Renal cortex interstitium (tissue), 11 donors: ENCODE measurements at regions not wholly inside any gene's neighbourhood (a gene's known extent, or its start where the extent isn't known, plus 50 kb on each side); places are given as distances from the start of the nearest gene placed in this dataset.
"Not testable (repeated sequence)": the region's sequence is repeated elsewhere in the genome, so short reads cannot be mapped to it uniquely, and the experiment has no call there.

Source experiments
- DNase-seq, 11 donors: peaks; one replicate each; pipeline ENCODE4 v3.0.0-alpha.2; 2013; ENCODE audit warnings: low read depth in 9 of 11, low spot score in 4 of 11; ENCODE audit errors: extremely low read depth in 1 of 11

DNA sequence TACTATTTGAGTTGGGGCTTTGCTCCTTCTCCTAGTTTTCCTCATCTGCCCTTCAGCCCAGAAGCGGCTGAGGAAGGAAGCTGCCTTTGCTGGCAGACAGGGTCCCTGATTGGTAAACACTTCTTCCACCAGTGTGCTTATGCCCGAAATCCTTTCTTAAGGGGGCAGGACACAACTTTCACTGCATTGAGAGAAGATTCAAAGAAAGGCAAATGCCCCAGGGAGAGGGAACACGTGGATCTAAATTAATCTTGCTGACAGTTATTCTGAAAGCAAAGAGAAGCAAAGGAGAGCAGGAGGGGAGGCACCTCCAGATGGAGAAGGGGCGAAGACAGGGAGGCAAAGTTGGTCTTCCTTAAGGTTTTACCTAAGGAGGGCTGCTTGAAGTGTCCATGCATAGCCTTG, 92.1 kb upstream of the EFEMP1 start:
- no peak for DNase-seq

DNA sequence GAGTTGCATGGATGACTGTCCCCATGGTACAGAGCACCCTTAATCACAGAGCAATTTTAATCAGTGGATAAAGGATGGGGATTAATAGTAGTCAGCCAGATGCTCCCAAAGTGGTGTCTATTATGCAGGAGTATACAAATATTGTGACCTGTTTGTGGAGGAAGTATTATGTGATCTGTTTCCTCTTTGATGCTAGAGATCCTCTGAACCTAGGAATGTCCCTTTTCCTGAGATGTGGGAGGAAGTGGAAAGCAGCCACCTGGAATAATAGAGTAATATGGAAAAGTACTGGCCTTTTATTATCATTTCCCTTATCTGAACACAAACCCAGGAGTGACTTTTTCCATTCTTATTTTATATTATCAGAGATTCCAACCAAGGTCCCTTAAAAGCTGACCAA, 94.2 kb upstream of the EFEMP1 start:
- no peak for DNase-seq

DNA sequence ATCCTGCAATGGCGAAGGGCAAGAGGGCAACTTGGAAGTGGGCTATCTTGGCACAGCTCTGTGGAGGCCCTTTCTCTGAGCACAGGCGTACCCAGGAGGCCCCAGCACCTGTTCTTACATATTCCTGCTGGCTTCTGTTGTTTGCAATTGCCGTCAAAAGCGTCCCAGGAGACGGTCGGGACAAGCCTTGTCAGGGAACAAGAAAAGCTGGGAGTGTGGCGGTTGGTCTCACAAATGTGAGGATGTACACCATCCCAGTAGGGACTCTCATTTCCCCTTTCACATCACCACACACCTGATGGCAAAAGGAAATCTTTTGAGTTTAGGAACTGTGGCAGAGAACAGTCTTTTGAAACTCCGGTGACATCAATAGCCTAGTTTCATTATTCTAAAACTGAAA, 94.7 kb upstream of the EFEMP1 start:
- DNase-seq = no peak

DNA sequence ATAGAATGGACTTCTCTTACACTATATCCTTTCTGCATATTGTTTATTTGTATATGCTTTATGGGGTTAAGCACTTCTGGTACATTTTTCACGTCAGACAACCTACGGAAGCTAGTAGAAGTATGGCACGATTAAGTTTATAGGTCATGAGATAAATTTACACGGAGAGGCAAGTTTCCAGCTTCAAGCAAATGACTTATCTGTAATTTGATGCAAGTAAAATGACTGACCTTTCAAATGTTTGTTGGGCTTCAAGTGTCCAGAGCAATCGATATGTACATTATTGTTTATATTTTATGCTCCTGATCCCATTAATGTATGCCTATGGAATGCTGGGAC, 97.5 kb upstream of the EFEMP1 start:
- DNase-seq = no peak

DNA sequence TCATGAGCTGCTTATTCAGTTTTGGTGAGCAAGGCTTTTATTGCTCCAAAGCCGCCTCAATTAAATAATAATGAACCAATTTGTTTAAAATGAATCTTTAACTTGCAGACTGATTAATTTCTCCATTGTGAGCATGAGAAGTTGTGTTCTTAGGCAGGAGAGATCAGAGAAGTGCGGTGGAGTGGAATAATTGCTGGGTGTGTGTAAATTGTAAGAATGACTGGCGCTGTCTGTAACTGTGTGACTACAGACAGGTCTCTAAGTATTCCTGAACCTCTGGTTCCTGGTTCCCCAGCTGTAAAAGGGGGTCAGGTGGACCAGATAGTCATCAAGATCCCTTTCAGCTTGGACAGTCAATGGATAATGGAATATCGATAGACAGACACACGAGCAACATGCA, 98.0 kb upstream of the EFEMP1 start:
- DNase-seq = no peak

DNA sequence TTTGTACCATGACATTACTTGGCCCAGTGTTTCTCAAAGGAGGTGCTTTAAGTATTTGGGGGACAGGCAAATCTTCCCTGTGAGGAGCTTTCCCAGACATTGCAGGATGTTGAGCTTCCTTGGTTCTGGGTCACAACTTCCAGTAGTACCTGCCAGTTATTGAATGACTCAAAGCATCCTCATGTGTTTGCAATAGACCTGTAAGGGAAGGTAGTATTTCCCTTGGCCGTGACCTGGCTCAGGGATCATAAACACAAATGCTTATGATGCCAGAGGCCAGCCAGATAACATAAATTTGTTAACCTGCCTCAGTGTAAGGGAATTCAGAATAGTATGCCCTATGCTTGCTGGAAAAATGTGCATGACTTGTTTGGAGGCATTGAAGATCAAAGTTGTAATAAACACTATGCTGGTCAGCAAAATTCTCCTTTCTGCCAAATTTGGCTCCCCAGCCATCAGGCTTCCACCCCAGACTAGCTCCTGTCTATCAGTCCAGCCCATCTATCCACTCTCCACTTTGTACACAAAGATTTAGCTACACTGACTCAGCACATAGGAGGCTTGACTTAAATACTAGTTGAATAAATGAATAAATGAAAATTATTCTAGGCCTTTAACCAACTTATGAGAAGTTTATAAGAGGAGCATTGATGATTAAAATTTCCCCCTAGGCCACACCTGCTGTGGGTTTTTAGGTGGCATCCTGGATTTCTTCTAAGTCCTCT, 102.0 kb upstream of the EFEMP1 start:
- no peak for DNase-seq

DNA sequence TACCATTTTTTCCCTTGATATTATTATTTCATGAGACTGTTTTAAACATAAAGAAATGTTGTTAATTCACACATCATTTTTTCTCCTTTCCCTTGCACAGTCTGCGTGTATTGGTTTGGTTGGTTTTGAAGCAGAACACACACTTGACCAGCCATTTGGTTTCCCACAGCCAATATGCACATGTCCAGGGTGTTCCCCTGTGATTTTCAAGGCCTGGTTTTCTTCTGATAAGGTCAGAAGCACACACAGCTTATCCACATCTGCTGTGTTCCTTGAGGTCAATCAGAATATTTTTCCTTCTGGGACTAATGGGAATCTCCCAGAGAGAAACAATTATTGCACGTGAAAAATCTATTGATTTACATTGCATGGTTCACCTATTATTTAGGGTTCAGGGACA, 103.2 kb upstream of the EFEMP1 start:
- no peak for DNase-seq

DNA sequence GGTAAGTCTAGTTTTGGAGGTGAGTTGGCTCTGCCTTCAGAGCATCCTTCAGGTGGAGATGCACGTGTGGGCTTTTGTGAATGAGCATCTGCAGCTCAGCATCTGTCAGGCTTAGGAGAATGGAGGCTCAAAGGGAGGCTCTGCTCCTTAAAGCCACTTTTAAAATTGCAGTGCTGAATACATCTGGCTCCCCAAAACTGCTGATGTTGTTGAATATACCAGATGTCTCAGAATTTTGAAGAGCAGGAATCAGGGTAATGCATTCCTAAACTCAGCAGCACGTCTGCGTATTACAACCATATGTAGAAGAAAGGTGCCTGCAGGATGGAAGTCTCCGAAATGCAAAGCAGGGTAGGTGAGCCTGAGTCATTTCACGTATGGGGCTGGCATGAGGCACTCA, 106.5 kb upstream of the EFEMP1 start:
- no peak for DNase-seq

DNA sequence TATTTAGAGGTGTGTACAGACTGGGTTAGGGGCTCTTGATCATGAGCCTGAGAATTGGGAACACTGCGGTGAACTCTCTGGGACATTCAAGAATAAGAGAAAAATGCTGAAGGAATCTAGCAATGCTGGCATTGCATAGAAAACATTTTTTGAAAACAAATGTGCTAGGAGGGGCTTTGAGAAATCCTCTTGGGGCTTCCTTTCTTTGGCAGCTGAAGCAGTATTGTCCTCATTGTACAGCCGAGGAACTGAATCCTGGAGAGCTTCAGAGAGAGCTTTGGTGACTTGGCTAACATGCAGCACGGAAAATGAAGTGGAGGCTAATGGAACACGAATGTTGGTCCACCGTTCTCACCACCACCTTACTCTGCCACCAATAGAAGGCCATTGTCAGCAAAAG, 107.3 kb upstream of the EFEMP1 start:
- DNase-seq = no peak

DNA sequence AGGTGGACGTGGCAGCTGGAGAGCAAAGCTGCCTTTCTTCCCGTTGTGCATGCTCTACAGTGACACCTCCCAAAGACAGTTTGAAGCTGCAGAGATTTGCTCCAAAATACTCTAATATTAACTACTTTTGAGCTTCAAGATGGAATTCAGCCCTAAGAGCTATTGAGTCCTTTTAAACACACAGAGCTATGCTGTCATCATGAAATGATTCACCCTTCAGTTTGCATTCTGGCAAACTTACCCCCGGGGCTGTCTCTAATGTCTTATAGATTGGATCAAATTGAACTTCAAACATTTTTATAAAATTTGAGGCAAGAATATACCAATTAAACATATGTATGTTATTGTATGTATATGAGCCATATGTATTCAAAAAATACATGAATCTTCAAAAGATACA, 110.7 kb upstream of the EFEMP1 start:
- no peak for DNase-seq

DNA sequence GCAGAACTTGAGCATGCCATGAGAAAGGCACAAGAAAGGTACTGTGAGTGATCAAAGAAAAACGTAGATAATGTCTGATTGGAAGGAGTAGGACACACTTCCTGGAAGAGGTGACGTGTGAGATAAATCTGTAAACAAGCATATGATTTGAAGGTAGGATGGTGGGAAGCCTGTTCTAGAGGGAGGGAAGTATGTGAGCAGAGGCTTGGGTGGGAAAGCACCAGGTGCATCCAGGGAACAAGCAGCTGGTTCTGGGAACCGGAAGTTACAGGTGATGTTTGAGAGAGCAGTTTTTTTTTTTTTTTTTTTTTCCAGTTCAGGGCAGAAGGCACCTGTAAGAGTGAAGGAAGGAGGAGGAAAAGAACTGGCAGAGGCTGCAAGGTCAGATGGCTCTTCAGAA, 116.6 kb upstream of the EFEMP1 start:
- no peak for DNase-seq

DNA sequence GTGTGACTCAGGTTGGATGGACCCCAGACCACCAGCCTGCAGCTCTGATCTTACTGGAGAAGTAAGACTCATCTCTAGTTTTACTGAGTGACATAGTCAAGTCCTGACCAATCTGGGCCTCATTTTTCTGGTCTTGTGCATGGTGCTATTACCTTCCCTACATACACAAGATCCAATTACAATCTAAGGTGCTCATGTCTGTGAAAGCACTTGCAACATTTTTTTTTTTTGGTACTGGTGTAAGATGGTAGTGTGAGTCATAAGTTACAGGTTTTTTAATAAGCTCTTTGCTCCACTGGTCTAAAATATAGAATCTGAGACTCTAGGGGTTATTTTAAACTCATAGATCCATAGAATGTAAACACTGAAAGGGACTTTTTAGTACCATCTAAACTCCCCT, 117.3 kb upstream of the EFEMP1 start:
- no peak for DNase-seq

DNA sequence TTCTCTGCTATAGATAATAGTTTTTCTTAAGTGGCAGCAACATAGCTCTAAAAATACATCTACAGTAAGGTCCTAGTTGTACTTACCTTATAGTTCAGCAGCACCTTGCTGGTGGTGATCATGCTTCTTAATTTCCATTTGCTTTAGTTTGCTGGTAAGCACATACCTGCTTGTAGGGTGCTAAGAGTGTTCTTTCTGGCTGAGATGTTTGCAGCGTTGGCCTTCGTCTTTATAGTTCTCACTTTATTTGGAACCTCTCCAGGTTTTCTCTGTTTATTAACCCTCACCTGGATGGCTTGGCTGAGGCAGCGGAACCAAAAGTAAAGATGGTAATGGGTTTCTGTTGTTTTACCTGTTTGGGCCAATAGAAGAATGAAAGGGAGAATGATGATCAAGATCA, 123.6 kb upstream of the EFEMP1 start:
- no peak for DNase-seq

DNA sequence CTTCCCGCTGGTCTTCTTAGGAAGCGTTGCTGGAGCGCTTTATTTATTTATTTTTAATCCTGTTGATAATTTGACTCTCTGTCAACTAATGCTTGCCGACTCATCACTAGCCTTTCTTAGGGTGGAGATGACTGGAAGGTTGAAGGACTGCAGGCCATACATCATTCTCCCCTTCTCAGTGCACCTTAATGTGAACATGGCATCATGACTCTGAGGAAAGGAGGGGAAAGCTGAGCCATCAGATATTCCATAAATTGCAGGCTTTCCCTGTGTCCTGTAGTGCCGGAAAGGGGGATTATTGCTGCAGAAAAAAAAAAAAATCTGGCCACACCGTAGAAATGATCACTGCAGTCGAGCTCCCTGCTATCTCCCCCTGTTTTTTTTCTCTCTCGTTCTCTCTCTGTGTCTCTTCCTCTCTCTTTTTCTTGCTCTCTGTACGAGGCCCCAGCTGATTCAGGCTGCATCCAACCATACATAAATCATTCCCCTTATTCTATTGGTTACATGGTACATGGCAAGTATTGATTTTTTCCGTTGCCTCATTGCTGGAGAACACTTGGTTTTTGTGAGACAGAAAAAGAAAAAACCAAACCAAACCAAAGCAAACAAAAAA, 125.8 kb upstream of the EFEMP1 start:
- no peak for DNase-seq

DNA sequence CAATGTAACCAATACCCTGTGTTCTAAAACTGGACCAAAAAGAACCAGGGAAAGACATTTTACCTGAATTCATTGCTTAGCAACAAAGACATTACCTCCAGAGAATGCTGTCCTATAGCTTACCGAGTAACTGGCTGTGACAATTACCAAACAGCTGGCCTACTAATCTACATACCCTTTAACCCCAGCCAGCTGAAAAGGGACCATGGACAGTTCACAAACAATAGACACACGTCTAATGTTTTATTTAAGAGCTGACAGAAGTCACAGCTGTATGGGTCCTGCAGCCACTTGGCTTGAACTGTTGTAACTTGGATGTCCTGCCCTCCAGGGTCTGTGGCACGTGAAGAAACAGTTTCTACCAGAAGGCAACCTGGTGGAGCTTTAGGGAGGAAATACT, 130.1 kb upstream of the EFEMP1 start:
- no peak for DNase-seq

DNA sequence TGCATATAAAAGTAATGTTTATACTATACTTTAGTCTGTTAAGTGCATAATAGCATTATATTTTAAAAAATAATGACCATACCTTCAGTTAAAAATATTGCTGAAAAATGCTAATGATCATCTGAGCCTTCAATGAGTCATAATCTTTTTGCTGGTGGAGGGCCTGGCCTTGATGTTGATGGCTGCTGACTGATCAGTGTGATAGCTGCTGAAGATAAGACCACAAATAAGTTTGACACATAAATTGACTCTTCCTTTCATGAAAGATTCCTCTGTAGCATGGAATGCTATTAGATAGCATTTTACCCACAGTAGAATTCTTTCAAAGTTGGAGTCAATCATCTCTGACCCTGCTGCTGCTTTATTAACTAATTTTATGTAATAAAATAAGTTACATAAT, 128.4 kb upstream of the CCDC85A start:
- DNase-seq = no peak

DNA sequence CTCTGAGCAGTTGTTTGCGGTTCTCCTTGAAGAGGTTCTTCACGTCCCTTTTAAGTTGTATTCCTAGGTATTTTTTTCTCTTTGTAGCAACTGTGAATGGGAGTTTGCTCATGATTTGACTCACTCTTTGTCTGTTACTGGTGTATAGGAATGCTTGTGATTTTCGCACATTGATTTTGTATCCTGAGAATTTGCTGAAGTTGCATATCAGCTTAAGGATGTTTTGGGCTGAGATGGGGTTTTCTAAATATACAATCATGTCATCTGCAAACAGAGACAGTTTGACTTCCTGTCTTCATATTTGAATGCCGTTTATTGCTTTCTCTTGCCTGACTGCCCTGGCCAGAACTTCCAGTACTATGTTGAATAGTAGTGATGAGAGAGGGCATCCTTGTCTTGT, 122.5 kb upstream of the CCDC85A start:
- not testable (repeated sequence) for DNase-seq

DNA sequence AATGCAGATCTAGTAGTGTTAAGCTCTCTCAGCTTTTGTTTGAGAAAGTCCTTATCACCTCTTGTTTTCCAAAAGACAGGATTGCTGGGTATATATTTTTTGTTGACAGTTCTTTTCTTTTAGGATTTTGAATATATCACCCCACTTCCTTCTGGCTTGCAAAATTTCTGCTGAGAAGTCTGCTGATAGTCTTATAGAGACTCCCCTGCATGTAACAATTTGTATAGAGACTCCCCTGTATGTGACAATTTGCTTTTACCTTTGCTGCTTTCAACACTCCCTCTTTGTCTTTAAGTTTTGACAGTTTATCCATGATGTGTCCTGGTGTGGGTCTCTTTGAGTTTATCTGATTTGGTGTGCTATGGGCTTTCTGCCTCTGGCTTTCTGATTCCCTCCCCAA, 115.0 kb upstream of the CCDC85A start:
- DNase-seq = no peak

DNA sequence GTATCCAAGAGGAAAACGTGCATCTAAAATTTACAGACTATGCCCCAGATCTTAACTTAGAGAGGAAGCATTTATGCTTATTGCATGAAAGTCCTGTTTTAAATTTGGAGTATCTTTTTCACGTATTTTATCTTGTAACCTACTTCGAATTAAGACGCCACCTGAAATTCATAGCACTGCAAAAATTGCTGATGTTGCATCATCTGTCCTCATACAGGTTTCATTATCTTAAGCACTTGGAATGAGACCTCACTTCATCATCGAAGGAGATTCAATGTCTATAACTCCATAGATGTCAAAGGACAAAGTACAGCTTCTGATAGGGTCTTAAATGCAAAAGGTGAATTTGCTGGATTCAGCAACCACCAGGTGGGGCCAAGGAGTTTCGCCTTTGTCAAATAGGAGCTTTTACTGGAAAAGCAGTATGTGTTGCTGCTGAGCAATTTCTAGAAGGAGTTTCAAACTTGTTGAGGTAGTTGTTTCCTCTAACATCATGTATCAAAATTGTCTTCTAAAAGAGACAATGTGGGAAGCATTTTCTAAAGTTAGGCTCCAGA, 106.4 kb upstream of the CCDC85A start:
- DNase-seq = peak in 9 of 11 donors; percentile 2 to 12 (median 5)

DNA sequence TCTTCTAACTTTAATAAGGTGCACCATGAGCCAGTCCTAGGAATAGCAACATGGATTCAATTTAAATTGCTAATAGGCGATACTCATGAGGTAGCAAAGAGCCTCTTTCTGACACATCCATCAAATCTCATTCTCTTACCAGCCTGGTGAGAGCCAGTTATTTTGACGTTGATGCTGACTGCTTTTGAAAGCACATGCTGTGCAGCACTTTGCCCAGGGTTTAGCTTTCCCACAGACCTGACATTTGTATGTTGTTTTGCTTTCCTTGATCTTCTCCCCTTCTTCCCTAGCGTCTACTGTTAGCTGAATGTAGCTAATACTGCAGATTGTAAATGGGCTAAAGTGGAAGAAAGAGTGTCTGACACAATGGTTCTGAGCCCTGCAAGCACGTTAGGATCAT, 101.1 kb upstream of the CCDC85A start:
- no peak for DNase-seq
